ENCODE measurements at regions not wholly inside any gene's neighbourhood (a gene's known extent, or its start where the extent isn't known, plus 50 kb on each side); places are given as distances from the start of the nearest gene placed in this dataset.

DNA sequence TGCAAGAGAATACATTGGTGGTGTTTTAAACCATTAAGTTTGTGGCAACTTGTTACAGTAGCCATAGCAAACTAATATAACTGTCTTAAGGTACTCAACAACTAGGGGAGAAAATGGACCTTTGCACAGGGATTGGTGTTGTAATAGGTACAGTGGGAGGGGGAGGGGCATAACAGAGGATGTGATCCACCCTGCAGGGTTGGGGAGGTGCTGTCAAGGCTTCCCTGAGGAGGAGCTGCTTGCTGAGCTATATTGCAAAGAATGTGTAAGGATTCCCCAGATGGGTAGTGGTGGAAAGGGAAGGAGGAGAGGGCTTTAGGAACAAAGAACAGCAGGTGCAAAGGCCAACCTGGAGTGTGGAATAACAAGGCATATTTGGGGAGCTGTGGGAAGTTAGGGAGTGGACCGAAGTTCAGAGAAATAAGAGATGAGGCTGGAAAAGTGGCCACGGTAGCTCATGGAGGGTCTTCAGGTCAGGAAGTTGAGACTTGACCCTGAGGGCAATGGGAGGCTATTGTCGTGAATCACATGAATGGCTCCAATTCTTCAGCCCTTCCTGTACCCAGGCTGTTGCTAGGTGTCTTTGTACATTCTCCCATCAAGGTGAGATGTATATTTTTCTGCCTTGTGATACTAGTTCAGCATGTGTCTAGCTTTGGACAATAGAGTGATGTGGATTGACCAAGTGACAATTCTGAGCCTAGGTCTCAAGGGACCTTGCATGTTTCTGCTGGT is 168.6 kb upstream of the CSF3R start:
- TF ChIP-seq POLR2AphosphoS5 (IDR thresholded peaks at IDR 0.05; ENCODE audit: borderline replicate concordance, low read depth, low read length) (no peak), EZH2 (IDR thresholded peaks at IDR 0.05) (no peak), FOXP2 (optimal IDR thresholded peaks at IDR 0.05; ENCODE audit: control extremely low read depth, extremely low read length, insufficient read depth) (no peak)
